ENCODE measurements at regions not wholly inside any gene's neighbourhood (a gene's known extent, or its start where the extent isn't known, plus 50 kb on each side); places are given as distances from the start of the nearest gene placed in this dataset.

DNA sequence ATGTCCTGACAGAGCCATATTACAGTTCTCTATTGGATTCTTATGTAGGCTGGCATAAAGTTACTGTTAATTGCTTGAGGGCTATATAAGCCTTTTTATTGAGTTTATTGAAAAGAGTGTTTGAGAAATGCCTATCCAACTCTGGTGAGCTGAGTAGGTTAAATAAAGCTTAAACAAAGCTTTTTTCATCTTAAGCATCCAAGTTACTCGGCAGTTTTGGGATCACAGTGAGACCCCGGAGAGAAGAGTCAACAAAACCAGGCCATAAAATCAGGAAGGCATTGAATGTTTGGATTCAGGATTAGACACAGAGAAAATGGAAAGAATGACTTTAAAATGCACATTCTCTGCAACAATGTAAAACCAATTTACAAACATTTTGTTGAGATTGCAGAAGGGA lies 588.5 kb downstream of the DACH1 start:
- H3K9me3 ChIP-seq = no peaks in the 10 kb centered on the region
- intact Hi-C loops (cut with DNase I) = no loop called here
- H3K36me3 ChIP-seq (replicated peaks in 1 of 2; ENCODE audit: insufficient read depth in 1 of 2, low read depth in 2 of 2) = no peaks in the 10 kb centered on the region
- H3K4me3 ChIP-seq = no peak overlapping the region
- no peak overlapping the region for H3K27ac ChIP-seq
- DNase-seq (no peak), ATAC-seq (no peak)
- no peaks in the 10 kb centered on the region for H3K27me3 ChIP-seq
- H3K4me1 ChIP-seq = no peaks in the 10 kb centered on the region
- WGBS, 2 donors = 46 to 59% methylated on average over 2 of the region's 2 CpGs
- no peak for TF ChIP-seq POLR2A (IDR thresholded peaks at IDR 0.05)
- TF ChIP-seq, protein P1, sequence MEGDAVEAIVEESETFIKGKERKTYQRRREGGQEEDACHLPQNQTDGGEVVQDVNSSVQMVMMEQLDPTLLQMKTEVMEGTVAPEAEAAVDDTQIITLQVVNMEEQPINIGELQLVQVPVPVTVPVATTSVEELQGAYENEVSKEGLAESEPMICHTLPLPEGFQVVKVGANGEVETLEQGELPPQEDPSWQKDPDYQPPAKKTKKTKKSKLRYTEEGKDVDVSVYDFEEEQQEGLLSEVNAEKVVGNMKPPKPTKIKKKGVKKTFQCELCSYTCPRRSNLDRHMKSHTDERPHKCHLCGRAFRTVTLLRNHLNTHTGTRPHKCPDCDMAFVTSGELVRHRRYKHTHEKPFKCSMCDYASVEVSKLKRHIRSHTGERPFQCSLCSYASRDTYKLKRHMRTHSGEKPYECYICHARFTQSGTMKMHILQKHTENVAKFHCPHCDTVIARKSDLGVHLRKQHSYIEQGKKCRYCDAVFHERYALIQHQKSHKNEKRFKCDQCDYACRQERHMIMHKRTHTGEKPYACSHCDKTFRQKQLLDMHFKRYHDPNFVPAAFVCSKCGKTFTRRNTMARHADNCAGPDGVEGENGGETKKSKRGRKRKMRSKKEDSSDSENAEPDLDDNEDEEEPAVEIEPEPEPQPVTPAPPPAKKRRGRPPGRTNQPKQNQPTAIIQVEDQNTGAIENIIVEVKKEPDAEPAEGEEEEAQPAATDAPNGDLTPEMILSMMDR (IDR thresholded peaks at IDR 0.05) = no peak

DNA sequence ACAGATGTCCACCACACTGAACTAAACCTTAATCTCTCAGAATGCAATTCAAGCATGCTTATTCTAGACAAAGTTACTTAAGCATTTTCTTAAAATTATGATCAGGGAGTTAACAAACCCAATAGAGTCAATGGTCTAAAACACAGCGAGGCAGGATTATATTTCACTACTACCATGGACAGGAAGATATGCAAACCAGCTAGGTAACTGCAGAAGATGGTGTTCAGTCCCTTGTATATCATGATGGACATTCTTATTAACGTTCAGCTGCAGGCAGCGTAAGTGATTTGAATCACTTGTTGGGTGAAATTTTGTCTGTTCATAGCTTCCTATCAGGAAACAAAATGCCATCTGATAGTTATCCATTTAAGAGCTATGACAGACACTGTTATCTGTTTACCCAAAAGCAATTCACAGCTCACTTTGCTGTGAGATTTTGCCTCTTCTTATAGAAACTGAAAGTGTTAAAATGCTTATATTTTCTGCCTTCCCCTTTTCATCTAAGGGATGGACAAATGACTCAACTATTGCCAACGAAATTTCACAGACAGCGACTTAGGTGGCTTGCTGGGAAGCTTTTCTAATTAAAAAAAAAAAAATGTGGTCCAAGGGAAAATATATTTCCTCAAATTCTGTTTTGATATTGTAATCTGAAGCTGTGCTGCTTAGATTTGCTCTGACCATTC lies 591.9 kb downstream of the DACH1 start:
- H3K27ac ChIP-seq = no peak overlapping the region
- TF ChIP-seq POLR2A (IDR thresholded peaks at IDR 0.05) = no peak
- TF ChIP-seq, protein P1 (IDR thresholded peaks at IDR 0.05) = no peak
- DNase-seq = no peak
- no peak overlapping the region for H3K4me3 ChIP-seq
- intact Hi-C loops (cut with DNase I) = no loop called here
- no peaks in the 10 kb centered on the region for H3K27me3 ChIP-seq
- no peaks in the 10 kb centered on the region for H3K36me3 ChIP-seq (replicated peaks in 1 of 2; ENCODE audit: insufficient read depth in 1 of 2, low read depth in 2 of 2)
- no peak for ATAC-seq
- 61 to 77% methylated on average over 5 of the region's 5 CpGs for WGBS, 2 donors
- H3K9me3 ChIP-seq = no peaks in the 10 kb centered on the region
- no peaks in the 10 kb centered on the region for H3K4me1 ChIP-seq

DNA sequence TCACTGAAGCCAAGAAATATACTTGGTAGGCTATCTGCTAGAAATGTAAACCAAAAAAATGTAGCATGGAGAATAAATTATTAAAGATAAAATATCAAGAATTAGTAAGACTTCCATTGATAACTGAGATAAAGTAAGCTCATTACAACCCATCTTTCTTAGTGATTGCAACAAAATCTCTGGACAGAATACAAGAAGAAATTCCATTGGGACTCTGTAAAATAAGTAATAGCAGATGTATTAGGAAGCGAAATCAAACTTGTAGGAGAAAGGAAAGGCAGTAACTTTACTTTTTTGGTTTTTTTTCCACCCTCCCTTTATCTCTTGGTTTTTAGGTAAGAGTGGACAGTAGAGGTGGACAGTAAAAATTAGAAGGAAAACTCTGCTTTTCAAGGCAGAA lies 605.7 kb downstream of the DACH1 start:
- H3K36me3 ChIP-seq (replicated peaks in 1 of 2; ENCODE audit: insufficient read depth in 1 of 2, low read depth in 2 of 2) = no peaks in the 10 kb centered on the region
- H3K27me3 ChIP-seq = no peaks in the 10 kb centered on the region
- TF ChIP-seq, protein P1 (IDR thresholded peaks at IDR 0.05) = no peak
- TF ChIP-seq POLR2A (IDR thresholded peaks at IDR 0.05) = no peak
- 79 to 87% methylated on average over 1 of the region's 1 CpG for WGBS, 2 donors
- ATAC-seq = no peak
- intact Hi-C loops (cut with DNase I) = no loop called here
- H3K4me3 ChIP-seq = no peak overlapping the region
- H3K4me1 ChIP-seq = no peaks in the 10 kb centered on the region
- no peaks in the 10 kb centered on the region for H3K9me3 ChIP-seq
- DNase-seq = no peak
- H3K27ac ChIP-seq = no peak overlapping the region

DNA sequence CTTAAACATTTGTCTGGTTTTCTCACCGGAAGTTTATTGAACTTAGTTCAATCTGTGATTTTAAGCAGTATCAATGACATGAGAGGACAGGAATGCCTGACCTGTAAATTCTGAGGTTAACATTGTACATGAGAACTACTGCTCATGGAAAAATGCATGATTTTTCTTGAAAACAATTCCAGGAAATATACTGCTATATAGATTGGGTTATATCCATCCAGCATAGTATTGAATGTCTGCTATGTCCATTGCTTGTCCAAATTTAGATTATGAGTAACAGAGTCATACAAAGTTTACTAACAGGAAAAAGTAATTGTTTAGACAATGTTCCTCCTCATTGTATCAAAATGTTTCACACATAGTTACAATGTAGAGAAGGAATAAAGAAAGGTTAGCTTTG lies 606.8 kb downstream of the DACH1 start:
- intact Hi-C loops (cut with DNase I) = no loop called here
- Histone ChIP-seq H3K4me1 (no peaks in the 10 kb centered on the region), H3K27me3 (no peaks in the 10 kb centered on the region), H3K36me3 (replicated peaks in 1 of 2; ENCODE audit: insufficient read depth in 1 of 2, low read depth in 2 of 2) (no peaks in the 10 kb centered on the region), H3K27ac (no peak overlapping the region), H3K9me3 (no peaks in the 10 kb centered on the region), H3K4me3 (no peak overlapping the region)
- WGBS, 2 donors = 18 to 74% methylated on average over 1 of the region's 1 CpG
- ATAC-seq (no peak), DNase-seq (no peak)
- TF ChIP-seq, protein P1 (IDR thresholded peaks at IDR 0.05) = no peak
- no peak for TF ChIP-seq POLR2A (IDR thresholded peaks at IDR 0.05)

DNA sequence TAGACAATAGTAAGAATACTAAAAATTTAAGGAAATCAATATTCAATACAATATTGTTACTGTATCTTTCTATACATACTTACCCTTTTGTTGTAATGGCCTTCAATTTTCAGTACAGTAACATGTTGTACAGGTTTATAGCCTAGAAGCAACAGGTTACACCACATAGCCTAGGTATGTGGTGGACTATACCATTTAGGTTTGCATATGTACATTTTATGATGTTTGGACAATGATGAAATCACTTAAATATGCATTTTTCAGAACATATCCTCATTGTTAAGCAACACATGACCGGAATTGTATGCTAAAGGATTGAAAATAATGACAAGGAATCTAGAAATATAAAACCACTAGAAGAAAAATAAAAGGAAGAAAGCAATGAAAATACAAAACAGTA lies 611.4 kb downstream of the DACH1 start:
- no peaks in the 10 kb centered on the region for H3K4me1 ChIP-seq
- H3K36me3 ChIP-seq (replicated peaks in 1 of 2; ENCODE audit: insufficient read depth in 1 of 2, low read depth in 2 of 2) = no peaks in the 10 kb centered on the region
- H3K27ac ChIP-seq = no peak overlapping the region
- TF ChIP-seq, protein P1 (IDR thresholded peaks at IDR 0.05) = no peak
- TF ChIP-seq POLR2A (IDR thresholded peaks at IDR 0.05) = no peak
- 81 to 84% methylated on average over 1 of the region's 1 CpG for WGBS, 2 donors
- no peak for DNase-seq
- intact Hi-C loops (cut with DNase I) = no loop called here
- H3K4me3 ChIP-seq = no peak overlapping the region
- H3K27me3 ChIP-seq = no peaks in the 10 kb centered on the region
- no peak for ATAC-seq
- H3K9me3 ChIP-seq = no peaks in the 10 kb centered on the region
